ENCODE measurements at regions not wholly inside any gene's neighbourhood (a gene's known extent, or its start where the extent isn't known, plus 50 kb on each side); places are given as distances from the start of the nearest gene placed in this dataset.

- no peaks in the 10 kb centered on the region for H3K4me1 ChIP-seq (ENCODE audit: control insufficient read depth, extremely low read depth, insufficient read depth, low read length)
- H4K20me1 ChIP-seq (ENCODE audit: control insufficient read depth, extremely low read depth, insufficient read depth, low read length) = no peaks in the 10 kb centered on the region
- no peaks in the 10 kb centered on the region for H3K79me2 ChIP-seq (ENCODE audit: control insufficient read depth, insufficient read depth, low read length)
- TF ChIP-seq CTCF (conservative IDR thresholded peaks at IDR 0.05 in 1 of 2, IDR thresholded peaks at IDR 0.05 in 1 of 2; ENCODE audit: low read depth in 1 of 2, low read length in 2 of 2) (no peak), EZH2 (IDR thresholded peaks at IDR 0.05; ENCODE audit: low read length, missing control alignments) (no peak)
- no peaks in the 10 kb centered on the region for H3K36me3 ChIP-seq (ENCODE audit: control insufficient read depth, insufficient read depth, low read length)
- no peak overlapping the region for H2AFZ ChIP-seq (ENCODE audit: low read length)
- H3K9me3 ChIP-seq (ENCODE audit: control insufficient read depth, insufficient read depth, low read depth, low read length) = no peaks in the 10 kb centered on the region
- no peak overlapping the region for H3K27ac ChIP-seq (ENCODE audit: insufficient read depth, low read length)
- H3K27me3 ChIP-seq (ENCODE audit: control insufficient read depth, insufficient read depth, low read length) = no peaks in the 10 kb centered on the region
- DNase-seq (ENCODE audit: low read depth in 2 of 2) = no peak
- no peak overlapping the region for H3K4me2 ChIP-seq (ENCODE audit: extremely low read depth, insufficient read depth, low read length)
- no peak overlapping the region for H3K9ac ChIP-seq (ENCODE audit: insufficient read depth, low read length)
- H3K4me3 ChIP-seq (replicated peaks in 1 of 4; ENCODE audit: control extremely low read depth in 1 of 4, insufficient read depth in 1 of 4, low read depth in 3 of 4, low read length in 4 of 4) = no peak overlapping the region
These were observed 494.6 kb upstream of the MYT1L start for GRCh38 chr2:2825516-2826208.

- no peak overlapping the region for H3K27ac ChIP-seq (ENCODE audit: insufficient read depth, low read length)
- H3K27me3 ChIP-seq (ENCODE audit: control insufficient read depth, insufficient read depth, low read length) = no peaks in the 10 kb centered on the region
- no peak for TF ChIP-seq CTCF (conservative IDR thresholded peaks at IDR 0.05 in 1 of 2, IDR thresholded peaks at IDR 0.05 in 1 of 2; ENCODE audit: low read depth in 1 of 2, low read length in 2 of 2)
- no peak for TF ChIP-seq EZH2 (IDR thresholded peaks at IDR 0.05; ENCODE audit: low read length, missing control alignments)
- H2AFZ ChIP-seq (ENCODE audit: low read length) = no peak overlapping the region
- H4K20me1 ChIP-seq (ENCODE audit: control insufficient read depth, extremely low read depth, insufficient read depth, low read length) = no peaks in the 10 kb centered on the region
- no peak overlapping the region for H3K9ac ChIP-seq (ENCODE audit: insufficient read depth, low read length)
- no peak for DNase-seq (ENCODE audit: low read depth in 2 of 2)
- no peaks in the 10 kb centered on the region for H3K79me2 ChIP-seq (ENCODE audit: control insufficient read depth, insufficient read depth, low read length)
- no peaks in the 10 kb centered on the region for H3K36me3 ChIP-seq (ENCODE audit: control insufficient read depth, insufficient read depth, low read length)
- no peak overlapping the region for H3K4me3 ChIP-seq (replicated peaks in 1 of 4; ENCODE audit: control extremely low read depth in 1 of 4, insufficient read depth in 1 of 4, low read depth in 3 of 4, low read length in 4 of 4)
- no peak overlapping the region for H3K4me2 ChIP-seq (ENCODE audit: extremely low read depth, insufficient read depth, low read length)
- no peaks in the 10 kb centered on the region for H3K9me3 ChIP-seq (ENCODE audit: control insufficient read depth, insufficient read depth, low read depth, low read length)
- no peaks in the 10 kb centered on the region for H3K4me1 ChIP-seq (ENCODE audit: control insufficient read depth, extremely low read depth, insufficient read depth, low read length)
These were observed 494.0 kb upstream of the MYT1L start for GRCh38 chr2:2825062-2825461.

- Histone ChIP-seq H3K27ac (ENCODE audit: insufficient read depth, low read length) (no peak overlapping the region), H2AFZ (ENCODE audit: low read length) (no peak overlapping the region), H3K79me2 (ENCODE audit: control insufficient read depth, insufficient read depth, low read length) (no peaks in the 10 kb centered on the region), H3K4me3 (replicated peaks in 1 of 4; ENCODE audit: control extremely low read depth in 1 of 4, insufficient read depth in 1 of 4, low read depth in 3 of 4, low read length in 4 of 4) (no peak overlapping the region), H3K9me3 (ENCODE audit: control insufficient read depth, insufficient read depth, low read depth, low read length) (no peaks in the 10 kb centered on the region), H3K9ac (ENCODE audit: insufficient read depth, low read length) (no peak overlapping the region), H3K4me1 (ENCODE audit: control insufficient read depth, extremely low read depth, insufficient read depth, low read length) (no peaks in the 10 kb centered on the region), H3K27me3 (ENCODE audit: control insufficient read depth, insufficient read depth, low read length) (no peaks in the 10 kb centered on the region), H3K4me2 (ENCODE audit: extremely low read depth, insufficient read depth, low read length) (no peak overlapping the region), H4K20me1 (ENCODE audit: control insufficient read depth, extremely low read depth, insufficient read depth, low read length) (no peaks in the 10 kb centered on the region), H3K36me3 (ENCODE audit: control insufficient read depth, insufficient read depth, low read length) (no peaks in the 10 kb centered on the region)
- TF ChIP-seq EZH2 (IDR thresholded peaks at IDR 0.05; ENCODE audit: low read length, missing control alignments) = no peak
- TF ChIP-seq CTCF (conservative IDR thresholded peaks at IDR 0.05 in 1 of 2, IDR thresholded peaks at IDR 0.05 in 1 of 2; ENCODE audit: low read depth in 1 of 2, low read length in 2 of 2) = no peak
- DNase-seq (ENCODE audit: low read depth in 2 of 2) = no peak
These were observed 493.5 kb upstream of the MYT1L start for GRCh38 chr2:2824588-2824987.

All from fibroblast of lung (primary cell).